HG02840 (cell line): ENCODE measurements at regions not wholly inside any gene's neighbourhood (a gene's known extent, or its start where the extent isn't known, plus 50 kb on each side); places are given as distances from the start of the nearest gene placed in this dataset.
"Not testable (repeated sequence)": the region's sequence is repeated elsewhere in the genome, so short reads cannot be mapped to it uniquely, and the experiment has no call there.

Experiments used
- ATAC-seq: cut with Tn5 transposase; IDR thresholded peaks from one replicate; pipeline ENCODE4 v1.9.1; 2021; ENCODE audit warnings: mild to moderate bottlenecking, moderate library complexity, moderate number of reproducible peaks; ENCODE audit not compliant: unreplicated experiment, low FRiP score

DNA sequence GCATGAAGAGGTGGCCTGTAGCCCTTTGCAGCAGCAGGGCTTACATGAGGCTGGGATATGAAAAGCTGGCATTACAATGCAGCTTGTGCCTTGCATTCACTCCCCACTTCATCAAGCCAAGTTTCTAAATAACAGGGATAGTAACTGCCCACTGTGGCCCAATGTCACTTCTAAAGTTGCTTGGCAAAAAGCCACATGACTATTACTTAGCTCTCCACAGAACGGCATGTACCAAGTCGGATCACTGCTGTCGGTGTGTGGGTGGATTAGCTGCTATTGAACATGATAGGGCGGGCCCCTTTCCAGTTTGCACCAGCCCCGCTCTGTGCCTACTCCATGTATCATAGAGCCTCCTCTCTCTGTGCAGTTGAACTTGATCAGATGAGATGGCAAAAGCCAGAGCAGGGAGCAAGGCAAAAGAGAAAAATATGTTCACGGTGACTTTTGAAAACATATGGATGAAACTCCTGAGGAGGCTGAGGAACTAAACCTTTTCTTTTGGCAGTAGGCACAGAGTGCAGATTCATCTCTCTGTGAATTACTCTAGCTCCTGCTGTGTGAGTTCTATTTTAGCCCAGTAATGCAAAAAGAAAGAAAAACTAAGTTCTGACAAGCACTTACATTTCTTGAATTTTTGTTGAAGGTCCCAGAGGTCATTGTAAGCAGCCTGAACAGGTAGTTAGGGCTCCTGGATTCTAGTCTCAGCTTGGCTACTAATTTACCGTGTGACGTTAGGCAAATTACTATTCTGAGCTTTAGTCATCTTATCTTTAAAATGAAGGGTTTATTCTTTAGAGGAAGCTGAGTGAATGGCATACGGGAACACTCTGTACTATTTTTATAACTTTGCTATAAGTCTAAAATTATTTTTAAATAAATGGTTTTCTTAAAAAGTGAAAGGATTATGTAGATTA, 125.6 kb upstream of the NBPF9 start:
- not testable (repeated sequence) for ATAC-seq

DNA sequence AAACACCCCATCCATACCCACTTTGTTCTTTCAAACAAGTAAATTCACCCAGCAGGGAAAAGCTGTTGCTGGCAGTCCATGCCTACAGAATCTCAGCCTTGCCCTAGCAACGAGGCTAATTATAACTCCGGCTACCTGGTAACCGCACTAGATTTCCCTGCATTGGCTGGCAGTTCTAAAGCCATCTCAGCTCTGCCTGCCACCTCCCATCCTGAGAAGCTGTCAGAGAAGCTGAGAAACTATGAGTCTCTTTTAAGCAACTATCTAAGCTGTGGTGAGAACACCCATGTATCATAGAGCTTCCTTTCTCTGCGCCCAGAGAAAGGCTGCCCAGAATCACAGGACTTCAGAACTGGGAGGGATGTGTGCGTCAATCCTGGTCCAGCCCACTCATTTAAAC, 126.5 kb upstream of the NBPF9 start:
- ATAC-seq = not testable (repeated sequence)

DNA sequence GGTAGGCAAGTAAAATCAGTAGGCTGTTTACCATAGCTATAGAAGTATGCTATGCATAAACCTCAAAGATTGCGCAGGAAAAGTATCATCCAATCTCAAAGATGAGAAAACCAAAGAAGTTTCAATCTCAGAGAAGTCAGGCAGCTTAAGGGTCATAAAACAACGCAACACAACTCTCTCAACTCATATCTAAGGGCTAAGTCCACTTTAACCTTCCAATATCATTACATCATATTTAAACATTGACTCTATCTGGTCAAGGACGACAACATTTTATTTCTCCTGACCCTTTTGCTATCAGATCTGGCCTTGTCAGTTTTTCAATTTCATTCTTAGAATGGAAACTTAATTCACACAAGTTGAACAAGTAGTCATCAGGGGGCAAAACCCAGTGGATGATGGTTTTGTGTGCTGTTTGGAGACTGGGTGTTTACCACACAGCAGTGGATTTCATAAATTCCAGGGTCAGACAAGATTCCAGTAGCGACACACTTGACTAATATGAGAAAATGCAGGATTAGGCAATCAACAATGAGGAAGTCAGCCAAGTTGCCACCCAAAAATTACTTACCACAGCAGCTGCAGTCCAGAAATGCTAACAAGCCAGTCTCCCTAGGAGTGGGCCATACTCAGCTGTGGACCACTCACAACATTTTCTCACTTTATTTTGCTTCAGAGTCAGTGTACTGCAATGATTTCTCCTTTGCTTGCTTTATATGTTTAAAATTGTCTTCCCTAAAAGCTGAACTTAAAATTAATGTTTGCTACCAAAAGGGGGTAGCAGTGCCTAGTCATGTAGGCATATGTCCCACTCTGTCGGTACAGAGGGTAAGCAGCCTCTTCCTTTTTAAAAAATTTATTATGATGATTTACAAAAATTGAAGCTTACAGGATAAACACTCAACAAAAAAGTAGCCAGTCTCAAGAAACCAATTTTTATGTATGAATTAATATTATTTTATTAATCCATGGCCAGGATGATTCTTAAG, 131.9 kb upstream of the NBPF9 start:
- not testable (repeated sequence) for ATAC-seq

DNA sequence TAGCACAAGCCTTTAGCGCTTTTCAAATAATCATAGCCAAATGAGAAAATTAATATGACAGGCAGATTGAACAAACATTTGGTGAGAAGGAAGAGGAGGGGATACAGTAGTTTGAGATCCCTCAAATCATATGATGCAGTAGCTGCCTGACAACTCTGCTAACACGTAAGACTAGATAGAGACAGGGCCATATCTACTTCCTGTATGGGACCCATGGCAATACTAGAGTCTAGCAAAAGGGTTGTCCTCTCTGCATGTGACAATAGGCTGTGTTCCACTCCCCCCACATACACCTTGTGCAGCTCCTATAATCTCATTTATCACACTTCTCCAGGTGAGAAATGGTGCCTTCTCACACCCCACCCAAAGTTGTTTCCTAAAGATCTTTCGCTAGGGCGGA, 134.2 kb upstream of the NBPF9 start:
- not testable (repeated sequence) for ATAC-seq

DNA sequence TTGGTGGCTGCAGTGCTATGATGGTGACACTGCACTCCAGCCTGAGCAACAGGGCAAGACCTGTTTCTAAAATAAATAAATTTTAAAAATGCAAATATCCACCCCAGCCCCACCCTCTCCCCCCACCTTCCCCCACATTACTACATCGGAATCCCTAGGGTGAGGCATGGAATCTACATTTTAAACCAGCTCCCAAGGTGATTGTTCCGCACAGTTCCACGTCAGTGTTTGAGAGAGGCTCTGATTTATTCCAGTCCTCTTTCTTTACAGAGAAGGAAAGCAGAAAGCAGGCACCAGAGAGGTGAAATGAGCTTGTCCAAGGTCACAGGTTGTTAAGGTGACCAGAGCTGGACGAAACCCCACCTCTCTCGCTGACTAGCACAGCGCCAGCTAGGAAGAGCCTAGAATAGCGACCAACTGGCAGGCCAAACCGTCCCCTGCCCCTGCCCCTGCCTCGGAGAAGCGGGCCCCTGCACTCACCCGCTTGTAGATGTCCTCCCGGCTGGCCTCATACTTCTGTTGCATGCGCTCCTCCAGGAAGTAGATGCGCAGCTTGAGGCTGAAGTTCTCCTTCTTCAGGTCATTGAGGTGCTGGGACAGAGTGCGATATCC, 136.7 kb upstream of the NBPF9 start:
- not testable (repeated sequence) for ATAC-seq

DNA sequence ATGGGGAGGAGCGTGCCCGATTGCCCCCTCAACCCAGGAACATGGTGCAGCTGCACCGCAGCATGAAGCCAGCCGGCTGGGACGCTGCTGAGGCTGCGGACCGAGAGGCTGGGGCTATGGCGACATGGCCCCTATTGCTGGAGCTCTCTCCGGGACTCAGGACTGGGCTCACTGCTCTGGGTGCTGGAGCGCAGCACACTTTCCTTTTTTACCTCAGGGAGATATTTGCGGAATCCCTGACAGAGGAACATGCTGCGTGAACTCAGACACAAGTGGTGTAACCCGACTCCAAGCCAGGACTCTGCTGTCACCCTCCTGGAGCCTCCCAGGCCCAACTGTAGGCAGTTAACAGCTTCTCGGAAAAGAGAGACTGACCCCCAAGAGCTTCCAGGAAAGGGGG, 137.2 kb upstream of the NBPF9 start:
- ATAC-seq = not testable (repeated sequence)

DNA sequence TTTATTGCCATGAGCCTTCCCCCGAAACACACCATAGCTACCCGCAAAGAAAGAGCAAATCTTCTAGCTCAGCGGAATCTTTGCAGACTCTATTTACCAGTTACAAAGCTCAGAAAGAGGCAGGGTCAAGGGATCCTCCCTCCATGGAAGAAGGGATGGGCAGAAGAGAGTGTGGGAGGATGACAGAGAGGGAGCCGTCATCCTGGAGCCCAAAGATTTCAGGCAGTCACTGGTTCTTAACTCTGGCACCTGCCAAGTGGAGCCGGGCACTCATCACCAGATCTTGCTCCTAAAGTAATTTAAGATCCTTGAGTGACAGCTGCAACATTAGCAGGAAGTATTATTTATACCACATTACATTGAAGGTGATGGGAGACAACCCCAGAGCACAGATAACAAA, 137.9 kb upstream of the NBPF9 start:
- ATAC-seq = not testable (repeated sequence)

DNA sequence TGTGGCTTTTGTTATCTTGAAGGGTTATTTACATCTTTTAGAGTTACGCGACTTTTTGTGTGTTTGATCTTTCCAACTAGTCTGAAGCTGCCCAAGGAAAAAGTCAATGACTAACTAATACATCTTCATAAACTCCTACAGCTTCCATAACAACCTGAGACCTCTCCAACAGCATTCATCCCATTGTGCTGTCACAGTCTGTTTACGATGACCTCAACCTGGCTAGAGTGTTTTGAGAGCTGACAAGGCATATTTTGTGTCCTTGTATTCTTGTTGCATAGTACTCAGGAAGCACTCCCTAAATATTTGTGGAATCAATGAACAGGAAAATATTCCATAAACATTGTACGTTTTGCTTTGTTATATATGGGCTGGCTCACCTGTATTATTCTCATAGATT, 140.2 kb upstream of the NBPF9 start:
- not testable (repeated sequence) for ATAC-seq

DNA sequence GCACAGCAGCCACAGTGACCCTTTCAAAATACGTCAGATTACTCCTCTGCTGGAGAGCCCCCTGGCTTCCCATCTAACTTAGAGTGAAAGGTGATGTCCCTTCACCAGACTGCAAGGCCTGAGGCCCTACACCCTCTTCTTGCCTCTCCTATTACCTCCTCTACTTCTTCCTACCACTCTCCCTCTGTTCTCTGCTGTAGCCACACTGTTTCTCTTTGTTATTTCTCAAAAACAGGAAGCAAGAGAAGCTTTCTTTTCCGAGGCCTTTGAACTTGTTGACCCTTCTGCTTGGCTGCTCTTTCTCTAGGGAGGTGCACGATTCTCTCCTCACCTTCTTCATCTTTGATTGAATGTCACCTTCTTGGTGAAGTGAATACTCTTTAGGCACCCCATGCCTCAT, 141.3 kb upstream of the NBPF9 start:
- ATAC-seq = not testable (repeated sequence)

DNA sequence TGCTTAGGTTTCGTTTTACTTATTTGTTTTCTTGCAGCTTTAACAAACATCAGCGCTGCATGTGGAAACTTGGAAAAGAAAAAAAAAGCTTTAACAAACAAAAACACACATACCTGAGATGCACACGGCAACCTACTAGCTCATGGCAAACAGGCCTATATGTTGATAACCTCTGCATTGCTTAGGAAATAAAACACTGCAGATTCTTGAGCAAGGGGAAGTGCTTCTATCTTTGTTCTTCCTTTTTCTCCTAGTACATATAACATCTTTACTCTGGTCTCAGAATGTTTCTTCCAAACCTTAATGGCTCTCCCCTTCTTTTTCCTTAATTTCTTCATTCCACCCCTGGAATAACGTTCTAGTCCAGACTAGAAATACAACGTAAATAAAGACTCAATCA, 142.9 kb upstream of the NBPF9 start:
- ATAC-seq = not testable (repeated sequence)

DNA sequence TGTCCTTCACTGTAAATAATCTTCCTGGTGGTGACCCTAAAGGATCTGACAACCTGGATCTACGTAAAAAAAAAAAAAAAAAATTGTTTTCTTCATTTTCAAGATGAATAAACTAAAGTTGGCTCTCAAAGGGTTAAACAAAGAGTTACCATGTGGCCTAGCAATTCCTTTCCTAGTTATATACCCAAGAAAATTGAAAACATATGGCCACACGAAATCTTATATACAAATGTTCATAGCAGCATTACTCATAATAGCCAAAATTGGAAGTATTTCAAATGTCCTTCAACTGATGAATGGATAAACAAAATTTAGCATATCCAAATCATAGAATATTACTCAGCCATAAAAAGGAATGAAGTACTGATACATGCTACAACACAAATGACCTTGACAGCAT, 145.3 kb upstream of the NBPF9 start:
- ATAC-seq = not testable (repeated sequence)

DNA sequence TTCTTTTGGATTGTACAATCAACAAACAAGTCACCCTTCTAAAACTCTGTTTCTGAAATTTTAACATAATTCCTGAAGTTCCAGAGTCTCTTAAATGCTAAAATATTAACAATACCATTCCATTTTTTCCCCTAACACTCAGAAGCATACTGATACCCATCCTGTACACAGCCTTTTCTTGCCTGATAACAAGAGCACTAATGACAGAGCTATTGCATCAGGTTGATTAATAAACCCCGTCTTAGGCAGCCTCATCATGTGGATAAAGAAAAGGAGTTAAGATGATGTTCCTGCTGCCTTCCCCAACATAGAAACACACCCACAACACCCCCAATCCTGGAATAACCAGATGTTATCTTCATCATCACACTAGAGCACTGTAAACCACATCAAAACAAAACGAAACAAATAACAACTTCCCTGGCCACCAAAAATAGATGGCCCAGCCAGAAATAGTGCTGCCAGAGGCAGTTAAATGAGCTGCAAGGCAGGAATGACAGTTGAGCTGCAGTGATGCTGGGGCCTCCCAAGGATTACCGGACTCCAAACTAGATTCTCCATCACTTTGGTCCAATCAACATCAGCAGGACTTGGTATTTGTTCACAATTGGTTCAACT, 146.6 kb upstream of the NBPF9 start:
- ATAC-seq = not testable (repeated sequence)

DNA sequence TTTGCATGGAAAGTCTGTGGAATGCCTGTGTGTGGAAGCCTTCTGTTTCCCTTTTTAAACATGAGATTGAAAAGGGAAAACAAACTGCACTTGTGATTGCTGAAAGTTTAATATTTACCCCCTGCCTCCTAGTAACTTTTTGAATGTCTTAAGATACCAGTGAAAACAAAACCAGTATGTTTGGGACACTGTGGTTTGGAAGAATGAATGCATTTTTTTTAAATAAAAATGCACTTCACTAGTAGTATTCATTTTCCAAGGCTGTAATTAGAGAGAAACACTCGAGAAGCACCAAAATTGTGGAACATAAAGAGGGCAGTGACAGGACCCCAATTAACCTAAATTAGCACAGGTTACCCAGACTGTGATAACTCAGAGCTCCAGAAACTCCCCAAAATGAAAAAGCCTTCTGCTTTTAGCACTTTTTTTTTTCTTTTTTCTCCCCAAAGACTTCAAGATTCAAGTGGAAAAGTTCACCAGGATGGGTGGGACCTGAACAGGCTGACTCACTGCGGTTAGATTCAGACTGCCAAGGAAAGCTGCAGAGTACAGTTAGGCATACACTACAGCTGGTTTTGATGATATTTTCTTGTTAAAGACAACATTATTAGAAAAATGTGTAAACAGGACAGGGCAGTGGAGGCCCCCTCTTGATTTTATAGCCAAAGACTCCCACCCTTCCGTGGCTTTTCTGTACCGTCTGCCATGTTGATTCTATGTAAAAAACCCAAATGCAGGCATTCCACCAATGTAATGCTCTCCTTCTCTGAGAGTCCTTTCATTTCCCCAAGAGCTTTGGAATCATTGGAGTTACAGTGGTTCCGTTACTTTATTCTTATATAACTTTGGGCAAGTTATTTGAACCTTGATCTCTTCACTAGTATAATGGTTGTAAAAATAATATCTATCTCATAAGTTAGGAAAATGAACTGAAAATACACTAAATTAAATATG, 151.8 kb upstream of the NBPF9 start:
- ATAC-seq = not testable (repeated sequence)

DNA sequence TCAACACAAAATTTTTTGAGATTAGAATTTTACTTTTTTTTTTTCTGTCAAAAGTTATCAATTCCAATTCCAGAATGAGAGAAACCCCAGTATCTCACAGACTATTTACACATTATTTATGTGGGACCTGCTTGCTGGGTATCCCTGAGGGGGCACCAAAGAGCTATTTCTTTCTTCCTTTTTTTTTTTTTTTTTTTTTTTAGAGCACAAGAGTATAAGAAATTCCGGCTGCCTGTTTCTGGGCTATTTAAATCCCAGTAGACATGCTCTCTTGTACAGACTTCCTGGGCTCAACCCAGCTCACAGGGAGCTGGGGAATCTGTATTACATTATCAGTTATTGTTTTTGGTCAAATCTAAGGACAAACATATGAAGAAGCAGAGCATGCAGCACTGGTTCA, 156.9 kb upstream of the NBPF9 start:
- not testable (repeated sequence) for ATAC-seq

DNA sequence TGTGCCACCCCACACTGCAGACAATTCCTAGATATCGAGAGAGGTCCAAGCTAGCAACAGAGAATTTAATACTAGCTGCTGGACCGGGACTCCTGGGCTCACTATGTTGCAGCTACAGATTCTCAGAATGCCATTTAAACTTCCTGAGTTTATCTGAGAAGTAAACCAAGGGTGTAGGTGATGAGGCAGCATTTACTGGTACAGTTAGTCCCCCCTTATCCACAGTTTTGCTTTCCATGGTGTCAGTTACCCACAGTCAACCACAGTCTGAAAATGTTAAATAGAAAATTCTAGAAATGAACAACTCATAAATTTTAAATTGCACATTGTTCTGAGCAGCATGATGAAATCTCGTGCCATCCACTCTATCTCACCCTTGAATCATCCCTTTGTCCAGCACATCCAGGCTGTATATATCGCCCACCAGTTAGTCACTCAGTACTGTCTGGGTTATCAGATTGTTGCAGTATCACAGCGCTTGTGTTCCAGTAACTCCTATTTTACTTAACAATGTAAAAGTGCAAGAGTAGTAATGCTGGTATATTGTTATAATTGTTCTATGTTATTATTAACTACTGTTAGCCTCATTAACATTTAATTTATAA, 157.5 kb upstream of the NBPF9 start:
- not testable (repeated sequence) for ATAC-seq

DNA sequence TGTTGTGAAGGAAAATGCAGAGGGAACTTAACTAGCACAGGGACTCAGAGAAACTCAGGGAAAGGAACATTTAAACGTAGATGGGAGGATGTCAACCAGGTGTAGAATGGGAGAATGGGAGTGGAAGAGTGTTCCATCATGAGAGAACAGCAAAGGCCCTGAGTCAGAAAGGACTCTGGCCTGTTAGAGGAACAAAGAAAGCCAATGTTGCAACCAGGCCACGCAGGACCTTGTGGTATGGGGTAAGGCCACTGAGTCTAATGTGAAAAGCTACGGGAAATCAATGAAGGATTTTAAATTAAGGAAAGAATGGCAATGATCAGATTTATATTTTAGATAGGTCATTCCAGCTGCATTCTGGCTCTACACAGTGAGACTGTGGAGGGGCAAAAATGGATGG, 163.9 kb upstream of the NBPF9 start:
- not testable (repeated sequence) for ATAC-seq

DNA sequence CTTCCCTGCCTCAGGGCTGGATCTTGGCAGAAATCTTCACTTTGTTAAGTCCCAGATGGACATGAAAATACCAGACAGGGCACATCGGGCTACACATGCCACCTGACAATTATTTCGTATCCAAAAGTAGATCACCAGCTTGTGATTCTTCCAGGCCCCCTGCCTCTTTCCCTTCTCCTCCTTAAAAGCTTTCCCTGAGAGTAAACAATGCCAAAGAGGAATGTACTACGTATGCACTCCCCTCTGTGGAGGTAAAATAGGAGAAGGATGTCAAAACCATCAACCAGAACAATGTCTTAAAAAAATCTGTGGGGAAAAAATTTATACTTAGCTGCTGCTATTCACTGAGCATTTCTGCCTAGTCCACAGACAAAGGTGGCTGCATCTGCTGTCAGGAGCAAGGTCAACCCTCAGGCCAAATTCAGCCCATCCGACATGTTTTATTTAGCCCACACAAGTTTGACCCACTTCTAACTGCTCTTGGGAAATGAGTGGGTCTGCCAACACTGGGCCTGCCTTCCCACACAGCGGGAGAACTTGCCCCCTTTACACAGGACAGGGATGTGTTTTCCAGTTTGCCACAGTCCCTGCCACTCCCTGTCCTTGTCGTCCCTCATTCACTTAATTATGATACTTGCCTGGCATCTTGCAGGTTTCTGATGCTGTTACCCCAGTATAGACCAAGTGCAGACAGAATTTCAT, 165.8 kb upstream of the NBPF9 start:
- not testable (repeated sequence) for ATAC-seq

DNA sequence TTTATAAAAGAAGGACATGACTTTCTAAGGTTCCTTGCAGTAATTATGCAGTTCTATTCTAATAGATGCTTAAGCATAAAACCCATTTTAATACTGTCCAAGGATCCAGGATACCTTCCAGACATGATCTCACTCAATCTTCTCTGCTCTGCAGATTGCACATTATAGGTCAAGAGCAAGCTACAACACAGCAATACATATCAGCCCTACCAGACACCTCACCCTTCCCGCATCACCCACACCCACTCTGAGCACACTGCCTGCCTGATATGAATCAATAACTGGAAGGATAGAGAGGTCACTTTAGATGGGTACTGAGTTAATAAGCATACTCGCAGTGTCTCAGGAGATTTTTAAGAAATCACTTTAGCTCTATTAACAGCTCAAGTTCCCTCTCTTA, 166.5 kb upstream of the NBPF9 start:
- ATAC-seq = not testable (repeated sequence)
